ENCODE measurements at regions not wholly inside any gene's neighbourhood (a gene's known extent, or its start where the extent isn't known, plus 50 kb on each side); places are given as distances from the start of the nearest gene placed in this dataset.

GRCh38 chr1:118711356-118711755 lies 276.8 kb downstream of the TBX15 start:
- no peak for TF ChIP-seq CTCF (IDR thresholded peaks at IDR 0.05)
- no peak for TF ChIP-seq POLR2A (IDR thresholded peaks at IDR 0.05)

Data from esophagus squamous epithelium (tissue), 4 donors.